SK-N-SH treated with all-trans-retinoic acid at 6 μM for 48 hours (cell line): ENCODE measurements at regions not wholly inside any gene's neighbourhood (a gene's known extent, or its start where the extent isn't known, plus 50 kb on each side); places are given as distances from the start of the nearest gene placed in this dataset.

ENCODE experiments used
- ATAC-seq: fragments of 200-7000 bp; cut with Tn5 transposase; 3 replicates; pipeline ENCODE4 v1.9.1; 2020; ENCODE audit warnings: mild to moderate bottlenecking, moderate library complexity
- BACH2 ChIP-seq: fragments of 250-450 bp; sonication (Bioruptor Pico); IDR thresholded peaks from 2 replicates; pipeline ENCODE4 v1.9.0; 2021; ENCODE audit warnings: mild to moderate bottlenecking, borderline replicate concordance
- CREB5 ChIP-seq: fragments of 250-450 bp; sonication (Bioruptor Pico); IDR thresholded peaks from 2 replicates; pipeline ENCODE4 v1.5.1; 2020; ENCODE audit warnings: low read depth, mild to moderate bottlenecking, moderate library complexity
- CSDC2 ChIP-seq: fragments of 250-450 bp; sonication (Bioruptor Pico); IDR thresholded peaks from 2 replicates; pipeline ENCODE4 v1.5.0; 2020; ENCODE audit warnings: mild to moderate bottlenecking, moderate library complexity
- ESRRG ChIP-seq: fragments of 250-450 bp; sonication (Bioruptor Pico); IDR thresholded peaks from 2 replicates; pipeline ENCODE4 v1.6.1; 2021; ENCODE audit warnings: mild to moderate bottlenecking
- GLIS3 ChIP-seq: fragments of 250-450 bp; sonication (Bioruptor Pico); IDR thresholded peaks from 2 replicates; pipeline ENCODE4 v1.5.0; 2020; ENCODE audit warnings: mild to moderate bottlenecking, moderate library complexity
- ISL1 ChIP-seq: fragments of 250-450 bp; sonication (Bioruptor Pico); IDR thresholded peaks from 2 replicates; pipeline ENCODE4 v2.1.2; 2022; ENCODE audit warnings: mild to moderate bottlenecking, moderate library complexity
- OSR1 ChIP-seq: fragments of 250-450 bp; sonication (Bioruptor Pico); IDR thresholded peaks from 2 replicates; pipeline ENCODE4 v1.8.0; 2022; ENCODE audit warnings: moderate library complexity, mild to moderate bottlenecking, inconsistent platforms
- PATZ1 ChIP-seq: fragments of 250-450 bp; sonication (Bioruptor Pico); IDR thresholded peaks from 2 replicates; pipeline ENCODE4 v1.8.0; 2020; ENCODE audit warnings: mild to moderate bottlenecking, moderate library complexity, borderline replicate concordance
- RARB ChIP-seq: fragments of 250-450 bp; sonication (Bioruptor Pico); IDR thresholded peaks from 2 replicates; pipeline ENCODE4 v1.8.0; 2021; ENCODE audit warnings: mild to moderate bottlenecking, moderate library complexity
- SNAI2 ChIP-seq: fragments of 250-450 bp; sonication (Bioruptor Pico); IDR thresholded peaks from 2 replicates; pipeline ENCODE4 v1.5.0; 2020; ENCODE audit warnings: mild to moderate bottlenecking, moderate library complexity
- TCF4 ChIP-seq: fragments of 250-450 bp; sonication (Bioruptor Pico); IDR thresholded peaks from 2 replicates; pipeline ENCODE4 v1.8.0; 2021; ENCODE audit warnings: mild to moderate bottlenecking, moderate library complexity, borderline replicate concordance
- TOX ChIP-seq: fragments of 250-450 bp; sonication (Bioruptor Pico); IDR thresholded peaks from 2 replicates; pipeline ENCODE4 v1.8.0; 2021; ENCODE audit warnings: mild to moderate bottlenecking, moderate library complexity, borderline replicate concordance
- ZC3H10 ChIP-seq: fragments of 250-450 bp; sonication (Bioruptor Pico); IDR thresholded peaks from 2 replicates; pipeline ENCODE4 v1.5.1; 2021; ENCODE audit warnings: mild to moderate bottlenecking, moderate library complexity
- ZFP3 ChIP-seq: fragments of 250-450 bp; sonication (Bioruptor Pico); IDR thresholded peaks from 2 replicates; pipeline ENCODE4 v1.5.0; 2020; ENCODE audit warnings: mild to moderate bottlenecking, moderate library complexity
- ZFP30 ChIP-seq: fragments of 450-650 bp; formaldehyde crosslinking; IDR thresholded peaks from 2 replicates; pipeline ENCODE4 v1.5.0; 2022; ENCODE audit warnings: mild to moderate bottlenecking, moderate library complexity
- ZNF565 ChIP-seq: fragments of 450-650 bp; formaldehyde crosslinking; conservative IDR thresholded peaks from 2 replicates; pipeline ENCODE4 v1.5.0; 2020; ENCODE audit warnings: low read depth, mild to moderate bottlenecking, moderate library complexity
- ZNF70 ChIP-seq: fragments of 450-650 bp; formaldehyde crosslinking; IDR thresholded peaks from 2 replicates; pipeline ENCODE4 v1.5.0; 2020; ENCODE audit warnings: mild to moderate bottlenecking, moderate library complexity
- ZNF8 ChIP-seq: fragments of 450-650 bp; formaldehyde crosslinking; IDR thresholded peaks from 2 replicates; pipeline ENCODE4 v1.5.0; 2020; ENCODE audit warnings: mild to moderate bottlenecking, moderate library complexity
- TF ChIP-seq, protein P1 (sequence below): fragments of 250-450 bp; sonication (Bioruptor Pico); IDR thresholded peaks from 2 replicates; pipeline ENCODE4 v1.8.0; 2021; ENCODE audit warnings: low read depth, mild to moderate bottlenecking, moderate library complexity, borderline replicate concordance
- TF ChIP-seq, protein P2 (sequence below): fragments of 250-450 bp; sonication (Bioruptor Pico); IDR thresholded peaks from 2 replicates; pipeline ENCODE4 v1.5.0; 2020; ENCODE audit warnings: mild to moderate bottlenecking, moderate library complexity
- TF ChIP-seq, protein P3 (sequence below): fragments of 250-450 bp; sonication (Bioruptor Pico); IDR thresholded peaks from 2 replicates; pipeline ENCODE4 v1.5.1; 2021; ENCODE audit warnings: mild to moderate bottlenecking, moderate library complexity

DNA sequence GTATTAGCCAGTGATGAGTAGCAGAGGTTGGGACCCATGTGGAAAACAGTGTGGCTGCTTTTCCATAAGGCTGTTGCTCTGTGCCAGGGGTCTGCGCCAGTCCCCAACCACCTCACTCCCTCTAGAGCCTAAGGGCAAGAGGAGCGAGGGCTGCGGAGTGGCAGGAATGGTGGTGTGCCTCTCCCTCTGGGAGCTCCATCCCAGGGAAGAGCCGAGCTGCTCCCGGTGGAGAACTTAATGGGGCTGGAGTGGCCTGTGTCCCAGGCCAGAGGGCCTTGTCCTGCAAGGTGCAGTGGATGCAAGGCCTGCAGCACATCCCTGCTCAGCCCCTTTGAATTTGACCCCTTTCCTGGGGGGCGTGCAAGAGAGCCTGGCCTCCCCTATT, 105.4 kb upstream of the GRXCR1 start:
- no peak for TF ChIP-seq PATZ1 (CRISPR knock-in tag)
- no peak for TF ChIP-seq TOX (CRISPR knock-in tag)
- TF ChIP-seq GLIS3 (CRISPR knock-in tag): no peak
- TF ChIP-seq ESRRG (CRISPR knock-in tag): no peak
- no peak for TF ChIP-seq OSR1 (CRISPR knock-in tag)
- no peak for TF ChIP-seq ZNF565 (CRISPR knock-in tag)
- TF ChIP-seq, protein P1, sequence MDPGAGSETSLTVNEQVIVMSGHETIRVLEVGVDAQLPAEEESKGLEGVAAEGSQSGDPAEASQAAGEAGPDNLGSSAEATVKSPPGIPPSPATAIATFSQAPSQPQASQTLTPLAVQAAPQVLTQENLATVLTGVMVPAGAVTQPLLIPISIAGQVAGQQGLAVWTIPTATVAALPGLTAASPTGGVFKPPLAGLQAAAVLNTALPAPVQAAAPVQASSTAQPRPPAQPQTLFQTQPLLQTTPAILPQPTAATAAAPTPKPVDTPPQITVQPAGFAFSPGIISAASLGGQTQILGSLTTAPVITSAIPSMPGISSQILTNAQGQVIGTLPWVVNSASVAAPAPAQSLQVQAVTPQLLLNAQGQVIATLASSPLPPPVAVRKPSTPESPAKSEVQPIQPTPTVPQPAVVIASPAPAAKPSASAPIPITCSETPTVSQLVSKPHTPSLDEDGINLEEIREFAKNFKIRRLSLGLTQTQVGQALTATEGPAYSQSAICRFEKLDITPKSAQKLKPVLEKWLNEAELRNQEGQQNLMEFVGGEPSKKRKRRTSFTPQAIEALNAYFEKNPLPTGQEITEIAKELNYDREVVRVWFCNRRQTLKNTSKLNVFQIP (CRISPR knock-in tag): no peak
- TF ChIP-seq, all 23 proteins: peak for 0
- no peak for ATAC-seq

GRCh38 chr4:42786350-42787078, 106.0 kb upstream of the GRXCR1 start:
- TF ChIP-seq ZFP30: no peak
- TF ChIP-seq, protein P2, sequence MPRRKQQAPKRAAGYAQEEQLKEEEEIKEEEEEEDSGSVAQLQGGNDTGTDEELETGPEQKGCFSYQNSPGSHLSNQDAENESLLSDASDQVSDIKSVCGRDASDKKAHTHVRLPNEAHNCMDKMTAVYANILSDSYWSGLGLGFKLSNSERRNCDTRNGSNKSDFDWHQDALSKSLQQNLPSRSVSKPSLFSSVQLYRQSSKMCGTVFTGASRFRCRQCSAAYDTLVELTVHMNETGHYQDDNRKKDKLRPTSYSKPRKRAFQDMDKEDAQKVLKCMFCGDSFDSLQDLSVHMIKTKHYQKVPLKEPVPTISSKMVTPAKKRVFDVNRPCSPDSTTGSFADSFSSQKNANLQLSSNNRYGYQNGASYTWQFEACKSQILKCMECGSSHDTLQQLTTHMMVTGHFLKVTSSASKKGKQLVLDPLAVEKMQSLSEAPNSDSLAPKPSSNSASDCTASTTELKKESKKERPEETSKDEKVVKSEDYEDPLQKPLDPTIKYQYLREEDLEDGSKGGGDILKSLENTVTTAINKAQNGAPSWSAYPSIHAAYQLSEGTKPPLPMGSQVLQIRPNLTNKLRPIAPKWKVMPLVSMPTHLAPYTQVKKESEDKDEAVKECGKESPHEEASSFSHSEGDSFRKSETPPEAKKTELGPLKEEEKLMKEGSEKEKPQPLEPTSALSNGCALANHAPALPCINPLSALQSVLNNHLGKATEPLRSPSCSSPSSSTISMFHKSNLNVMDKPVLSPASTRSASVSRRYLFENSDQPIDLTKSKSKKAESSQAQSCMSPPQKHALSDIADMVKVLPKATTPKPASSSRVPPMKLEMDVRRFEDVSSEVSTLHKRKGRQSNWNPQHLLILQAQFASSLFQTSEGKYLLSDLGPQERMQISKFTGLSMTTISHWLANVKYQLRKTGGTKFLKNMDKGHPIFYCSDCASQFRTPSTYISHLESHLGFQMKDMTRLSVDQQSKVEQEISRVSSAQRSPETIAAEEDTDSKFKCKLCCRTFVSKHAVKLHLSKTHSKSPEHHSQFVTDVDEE: no peak
- no peak for TF ChIP-seq ESRRG (CRISPR knock-in tag)
- TF ChIP-seq CSDC2 (CRISPR knock-in tag): no peak
- no peak for ATAC-seq

GRCh38 chr4:42785817-42786216, 106.7 kb upstream of the GRXCR1 start:
- ATAC-seq: no peak

More at GRCh38 chr4:42785817-42786216, 106.7 kb upstream of the GRXCR1 start:
- no peak for TF ChIP-seq BACH2 (CRISPR knock-in tag)
- no peak for TF ChIP-seq CREB5
- no peak for TF ChIP-seq GLIS3 (CRISPR knock-in tag)
- TF ChIP-seq ZFP30: no peak
- TF ChIP-seq PATZ1 (CRISPR knock-in tag): no peak
- no peak for TF ChIP-seq TCF4
- TF ChIP-seq ESRRG (CRISPR knock-in tag): no peak
- TF ChIP-seq ZNF8: no peak
- TF ChIP-seq, protein P3, sequence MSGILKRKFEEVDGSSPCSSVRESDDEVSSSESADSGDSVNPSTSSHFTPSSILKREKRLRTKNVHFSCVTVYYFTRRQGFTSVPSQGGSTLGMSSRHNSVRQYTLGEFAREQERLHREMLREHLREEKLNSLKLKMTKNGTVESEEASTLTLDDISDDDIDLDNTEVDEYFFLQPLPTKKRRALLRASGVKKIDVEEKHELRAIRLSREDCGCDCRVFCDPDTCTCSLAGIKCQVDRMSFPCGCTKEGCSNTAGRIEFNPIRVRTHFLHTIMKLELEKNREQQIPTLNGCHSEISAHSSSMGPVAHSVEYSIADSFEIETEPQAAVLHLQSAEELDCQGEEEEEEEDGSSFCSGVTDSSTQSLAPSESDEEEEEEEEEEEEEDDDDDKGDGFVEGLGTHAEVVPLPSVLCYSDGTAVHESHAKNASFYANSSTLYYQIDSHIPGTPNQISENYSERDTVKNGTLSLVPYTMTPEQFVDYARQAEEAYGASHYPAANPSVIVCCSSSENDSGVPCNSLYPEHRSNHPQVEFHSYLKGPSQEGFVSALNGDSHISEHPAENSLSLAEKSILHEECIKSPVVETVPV (CRISPR knock-in tag): no peak
- TF ChIP-seq CSDC2 (CRISPR knock-in tag): no peak
- TF ChIP-seq ISL1 (CRISPR knock-in tag): no peak
- no peak for TF ChIP-seq ZNF565 (CRISPR knock-in tag)
- no peak for TF ChIP-seq ZC3H10
- no peak for TF ChIP-seq RARB
- TF ChIP-seq SNAI2: no peak
- no peak for TF ChIP-seq OSR1 (CRISPR knock-in tag)
- no peak for TF ChIP-seq ZFP3
- TF ChIP-seq TOX (CRISPR knock-in tag): no peak
- TF ChIP-seq, protein P2: no peak
- TF ChIP-seq ZNF70 (CRISPR knock-in tag): no peak
- TF ChIP-seq, all 23 proteins: peak for 0
